Keratinocyte (primary cell): ENCODE measurements at regions not wholly inside any gene's neighbourhood (a gene's known extent, or its start where the extent isn't known, plus 50 kb on each side); places are given as distances from the start of the nearest gene placed in this dataset.

Source experiments
- DNase-seq: peaks from one replicate; pipeline ENCODE4 v3.0.0-alpha.2; 2011; ENCODE audit warnings: low read depth, missing footprints, low spot score
- FAIRE-seq: peaks from 2 replicates; lab custom pipeline; 2011; peaks lifted over from hg19 to GRCh38; lab: Jason Lieb, UNC
- H2AFZ ChIP-seq: 2 replicates; pipeline ENCODE4 v1.6.0; 2012; ENCODE audit warnings: low read length, control low read depth, inconsistent platforms; ENCODE audit not compliant: control insufficient read depth
- H3K27ac ChIP-seq: 2 replicates; pipeline ENCODE4 v1.5.1; 2011; ENCODE audit warnings: low read length; ENCODE audit not compliant: control insufficient read depth, insufficient read depth
- H3K27me3 ChIP-seq: 3 replicates; pipeline ENCODE4 v1.6.0; 2011; ENCODE audit warnings: low read length; ENCODE audit not compliant: control insufficient read depth, insufficient read depth; ENCODE audit errors: extremely low read depth
- H3K36me3 ChIP-seq, 2 experiments: 2 replicates in 1 of 2; 3 replicates in 1 of 2; pipeline ENCODE4 v1.5.1; 2011; ENCODE audit warnings: low read length in 2 of 2, mild to moderate bottlenecking in 1 of 2; ENCODE audit not compliant: control insufficient read depth in 2 of 2, insufficient read depth in 2 of 2; ENCODE audit errors: extremely low read depth in 1 of 2
- H3K4me1 ChIP-seq: 3 replicates; pipeline ENCODE4 v1.5.1; 2011; ENCODE audit warnings: low read length; ENCODE audit not compliant: control insufficient read depth, insufficient read depth; ENCODE audit errors: extremely low read depth
- H3K4me2 ChIP-seq: 3 replicates; pipeline ENCODE4 v1.6.0; 2011; ENCODE audit warnings: low read depth, low read length; ENCODE audit not compliant: control insufficient read depth, insufficient read depth; ENCODE audit errors: extremely low read depth
- H3K4me3 ChIP-seq, 3 experiments: fragments of 200-600 bp in 1 of 3; sonication (generic) in 1 of 3; 2 replicates in 2 of 3; 3 replicates in 1 of 3; pipeline ENCODE4 v1.5.1; 2011 to 2016; ENCODE audit warnings: low read length in 3 of 3, mild to moderate bottlenecking in 3 of 3, control low read depth in 2 of 3, inconsistent platforms in 1 of 3, low read depth in 1 of 3, mixed read lengths in 1 of 3, mixed run types in 1 of 3, moderate library complexity in 1 of 3; ENCODE audit not compliant: control insufficient read depth in 2 of 3, insufficient read depth in 2 of 3; ENCODE audit errors: extremely low read depth in 1 of 3
- H3K79me2 ChIP-seq: 2 replicates; pipeline ENCODE4 v1.6.0; 2012; ENCODE audit warnings: low read length; ENCODE audit not compliant: control insufficient read depth, insufficient read depth
- H3K9ac ChIP-seq: 3 replicates; pipeline ENCODE4 v1.6.0; 2011; ENCODE audit warnings: low read length; ENCODE audit not compliant: control insufficient read depth, insufficient read depth; ENCODE audit errors: extremely low read depth
- H3K9me1 ChIP-seq: 3 replicates; pipeline ENCODE4 v1.6.0; 2011; ENCODE audit warnings: low read length; ENCODE audit not compliant: control insufficient read depth, insufficient read depth; ENCODE audit errors: extremely low read depth
- H3K9me3 ChIP-seq: 2 replicates; pipeline ENCODE4 v1.5.1; 2012; ENCODE audit warnings: low read depth, low read length; ENCODE audit not compliant: control insufficient read depth
- H4K20me1 ChIP-seq: 3 replicates; pipeline ENCODE4 v1.6.0; 2011; ENCODE audit warnings: low read length; ENCODE audit not compliant: control insufficient read depth, insufficient read depth; ENCODE audit errors: extremely low read depth
- CTCF ChIP-seq, 3 experiments: IDR thresholded peaks in 1 of 3; conservative IDR thresholded peaks in 1 of 3; optimal IDR thresholded peaks in 1 of 3; 2 replicates in 2 of 3; 3 replicates in 1 of 3; pipeline versions ENCODE3 to v1.5.1; 2011; ENCODE audit warnings: low read length in 3 of 3, mild to moderate bottlenecking in 3 of 3, moderate library complexity in 2 of 3, control low read depth in 1 of 3, inconsistent platforms in 1 of 3; ENCODE audit not compliant: insufficient read depth in 2 of 3; ENCODE audit errors: extremely low read depth in 1 of 3
- EZH2 ChIP-seq: IDR thresholded peaks from one replicate; pipeline ENCODE4 v1.6.1; 2012; ENCODE audit warnings: inconsistent platforms, mild to moderate bottlenecking, low read length, moderate library complexity
- dilution Hi-C: fragments of 300-500 bp; cut with MboI; formaldehyde crosslinking; loops from one replicate; pipeline ENCODE4 v1.7.0; 2020; ENCODE audit warnings: low sequenced_read_pairs; ENCODE audit not compliant: extremely low pct_ligation_motif_present

GRCh38 chr2:152835674-152836073 is 117.3 kb downstream of the ARL6IP6 start:
- Histone ChIP-seq H3K4me2 (no peak overlapping the region), H2AFZ (no peak overlapping the region), H3K9me1 (no peaks in the 10 kb centered on the region), H3K27me3 (no peaks in the 10 kb centered on the region), H4K20me1 (no peaks in the 10 kb centered on the region), H3K27ac (no peak overlapping the region), H3K79me2 (no peaks in the 10 kb centered on the region), H3K9ac (no peak overlapping the region), H3K4me1 (no peaks in the 10 kb centered on the region), H3K9me3 (no peaks in the 10 kb centered on the region), H3K4me3 (no peak overlapping the region), H3K36me3 (no peaks in the 10 kb centered on the region)
- DNase-seq (no peak), FAIRE-seq (no peak)
- dilution Hi-C loops = no loop called here
- TF ChIP-seq EZH2 (no peak), CTCF (optimal IDR thresholded peaks at IDR 0.05 in 1 of 3, IDR thresholded peaks at IDR 0.05 in 1 of 3, conservative IDR thresholded peaks at IDR 0.05 in 1 of 3; ENCODE audit: extremely low read depth in 1 of 3, insufficient read depth in 2 of 3, low read length in 3 of 3) (no peak)

GRCh38 chr2:152827944-152828343 is 109.5 kb downstream of the ARL6IP6 start:
- dilution Hi-C loops = no loop called here
- H3K4me1 ChIP-seq = no peaks in the 10 kb centered on the region
- no peaks in the 10 kb centered on the region for H3K36me3 ChIP-seq
- no peak overlapping the region for H3K27ac ChIP-seq
- FAIRE-seq (no peak), DNase-seq (no peak)
- no peak for TF ChIP-seq CTCF (optimal IDR thresholded peaks at IDR 0.05 in 1 of 3, IDR thresholded peaks at IDR 0.05 in 1 of 3, conservative IDR thresholded peaks at IDR 0.05 in 1 of 3; ENCODE audit: extremely low read depth in 1 of 3, insufficient read depth in 2 of 3, low read length in 3 of 3)
- TF ChIP-seq EZH2 = no peak
- no peak overlapping the region for H3K9ac ChIP-seq
- no peak overlapping the region for H2AFZ ChIP-seq
- no peaks in the 10 kb centered on the region for H3K79me2 ChIP-seq
- H3K9me1 ChIP-seq = no peaks in the 10 kb centered on the region
- no peak overlapping the region for H3K4me2 ChIP-seq
- H3K4me3 ChIP-seq = no peak overlapping the region
- H3K27me3 ChIP-seq = no peaks in the 10 kb centered on the region
- H3K9me3 ChIP-seq = no peaks in the 10 kb centered on the region
- no peaks in the 10 kb centered on the region for H4K20me1 ChIP-seq
